ENCODE measurements at regions not wholly inside any gene's neighbourhood (a gene's known extent, or its start where the extent isn't known, plus 50 kb on each side); places are given as distances from the start of the nearest gene placed in this dataset.
"Not testable (repeated sequence)": the region's sequence is repeated elsewhere in the genome, so short reads cannot be mapped to it uniquely, and the experiment has no call there.

- TF ChIP-seq CTCF, POLR2A (IDR thresholded peaks at IDR 0.05): not testable (repeated sequence)
Measured at GRCh38 chrX:44741458-44741857, 102.4 kb upstream of the DUSP21 start.
